DMS114 treated with DMSO at 0.1 percent for 48 hours (cell line): ENCODE measurements at regions not wholly inside any gene's neighbourhood (a gene's known extent, or its start where the extent isn't known, plus 50 kb on each side); places are given as distances from the start of the nearest gene placed in this dataset.
A peak's percentile ranks its signal among the peaks of the same experiment; 100 is the strongest.
"Not testable (repeated sequence)": the region's sequence is repeated elsewhere in the genome, so short reads cannot be mapped to it uniquely, and the experiment has no call there.

ENCODE experiments used
- DNase-seq: peaks from one replicate; lab custom pipeline; 2025; ENCODE audit not compliant: unreplicated experiment; lab: John Stamatoyannopoulos, UW

- no peak for DNase-seq
Measured at GRCh38 chr1:8171751-8172464, 145.8 kb upstream of the ERRFI1 start.

GRCh38 chr1:8170059-8170835 lies 144.1 kb upstream of the ERRFI1 start:
- no peak for DNase-seq

- DNase-seq: no peak
Measured at GRCh38 chr1:8169364-8170058, 143.4 kb upstream of the ERRFI1 start.

- no peak for DNase-seq
Measured at GRCh38 chr1:8167936-8168335, 141.8 kb upstream of the ERRFI1 start.

- no peak for DNase-seq
Measured at GRCh38 chr1:8166406-8166805, 140.3 kb upstream of the ERRFI1 start.

GRCh38 chr1:8165595-8166360 lies 139.7 kb upstream of the ERRFI1 start:
- no peak for DNase-seq

- no peak for DNase-seq
Measured at GRCh38 chr1:8164670-8165069, 138.6 kb upstream of the ERRFI1 start.

- DNase-seq: no peak
Measured at GRCh38 chr1:8163039-8163438, 136.9 kb upstream of the ERRFI1 start.

GRCh38 chr1:8162168-8162567 lies 136.1 kb upstream of the ERRFI1 start:
- DNase-seq: no peak

- DNase-seq: peak; percentile 12
Measured at GRCh38 chr1:8161546-8162105, 135.5 kb upstream of the ERRFI1 start.

GRCh38 chr1:8159470-8160024 lies 133.4 kb upstream of the ERRFI1 start:
- no peak for DNase-seq

GRCh38 chr1:8158995-8159394 lies 132.9 kb upstream of the ERRFI1 start:
- DNase-seq: no peak

- no peak for DNase-seq
Measured at GRCh38 chr1:8157765-8158164, 131.7 kb upstream of the ERRFI1 start.

GRCh38 chr1:8155528-8156186 lies 129.5 kb upstream of the ERRFI1 start:
- DNase-seq: no peak

GRCh38 chr1:8154621-8155052 lies 128.5 kb upstream of the ERRFI1 start:
- no peak for DNase-seq

GRCh38 chr1:8153961-8154360 lies 127.9 kb upstream of the ERRFI1 start:
- DNase-seq: no peak

- DNase-seq: no peak
Measured at GRCh38 chr1:8152731-8153702, 126.9 kb upstream of the ERRFI1 start.

GRCh38 chr1:8151647-8152046 lies 125.5 kb upstream of the ERRFI1 start:
- no peak for DNase-seq

GRCh38 chr1:8149756-8150155 lies 123.6 kb upstream of the ERRFI1 start:
- DNase-seq: not testable (repeated sequence)
